ENCODE measurements at regions not wholly inside any gene's neighbourhood (a gene's known extent, or its start where the extent isn't known, plus 50 kb on each side); places are given as distances from the start of the nearest gene placed in this dataset.

GRCh38 chr13:37429976-37430375, 168.6 kb downstream of the POSTN start:
- POLR2A ChIA-PET, result no interaction called here
- CTCF ChIA-PET, result no interaction called here
- DNase-seq (ENCODE audit: extremely low spot score), result no peak

GRCh38 chr13:37427843-37428494, 170.6 kb downstream of the POSTN start:
- DNase-seq (ENCODE audit: extremely low spot score), result no peak
- CTCF ChIA-PET, result no interaction called here
- POLR2A ChIA-PET, result no interaction called here
- TF ChIP-seq ZNF384 (IDR thresholded peaks at IDR 0.05) (no peak), HDGF (IDR thresholded peaks at IDR 0.05; ENCODE audit: borderline replicate concordance) (no peak), NFRKB (IDR thresholded peaks at IDR 0.05) (no peak), ARNT (IDR thresholded peaks at IDR 0.05) (no peak), LEF1 (IDR thresholded peaks at IDR 0.05; ENCODE audit: borderline replicate concordance) (no peak), L3MBTL2 (conservative IDR thresholded peaks at IDR 0.05) (no peak), FOXK2 (IDR thresholded peaks at IDR 0.05) (no peak), ELF4 (IDR thresholded peaks at IDR 0.05) (no peak), FOXA1 (IDR thresholded peaks at IDR 0.05) (no peak), PKNOX1 (IDR thresholded peaks at IDR 0.05) (no peak), SP1 (IDR thresholded peaks at IDR 0.05) (no peak)

More at GRCh38 chr13:37429976-37430375, 168.6 kb downstream of the POSTN start:
- no peak for TF ChIP-seq ZNF384 (IDR thresholded peaks at IDR 0.05)

- no peak for DNase-seq (ENCODE audit: extremely low spot score)
- ChIA-PET POLR2A (no interaction called here), CTCF (no interaction called here)
- TF ChIP-seq HDGF (IDR thresholded peaks at IDR 0.05; ENCODE audit: borderline replicate concordance) (no peak), PKNOX1 (IDR thresholded peaks at IDR 0.05) (no peak), FOXK2 (IDR thresholded peaks at IDR 0.05) (no peak), ARNT (IDR thresholded peaks at IDR 0.05) (no peak), FOXA1 (IDR thresholded peaks at IDR 0.05) (no peak), SUZ12 (IDR thresholded peaks at IDR 0.05) (no peak), L3MBTL2 (conservative IDR thresholded peaks at IDR 0.05) (no peak), LEF1 (IDR thresholded peaks at IDR 0.05; ENCODE audit: borderline replicate concordance) (no peak), ELF4 (IDR thresholded peaks at IDR 0.05) (no peak), BHLHE40 (IDR thresholded peaks at IDR 0.05; ENCODE audit: borderline replicate concordance) (no peak), SP1 (IDR thresholded peaks at IDR 0.05) (no peak), CTBP1 (IDR thresholded peaks at IDR 0.05; ENCODE audit: borderline replicate concordance) (no peak)
Measured at GRCh38 chr13:37418490-37418889, 180.1 kb downstream of the POSTN start.

- TF ChIP-seq L3MBTL2 (conservative IDR thresholded peaks at IDR 0.05) (no peak), SUZ12 (IDR thresholded peaks at IDR 0.05) (no peak), NFRKB (IDR thresholded peaks at IDR 0.05) (no peak)
- ChIA-PET CTCF (interaction anchor here (0.6 kb wide), 1 partner anchor 27 kb away, joined by 3 read pairs; no protein-coding TSS in a partner anchor), POLR2A (no interaction called here)
- DNase-seq (ENCODE audit: extremely low spot score), result no peak
Measured at GRCh38 chr13:37417060-37417441, 181.5 kb downstream of the POSTN start.

GRCh38 chr13:37416291-37417059, 182.1 kb downstream of the POSTN start:
- TF ChIP-seq FOXK2 (IDR thresholded peaks at IDR 0.05), result no peak
- TF ChIP-seq ZNF384 (IDR thresholded peaks at IDR 0.05), result no peak
- no peak for TF ChIP-seq LEF1 (IDR thresholded peaks at IDR 0.05; ENCODE audit: borderline replicate concordance)
- TF ChIP-seq FOXA1 (IDR thresholded peaks at IDR 0.05), result no peak
- TF ChIP-seq CTBP1 (IDR thresholded peaks at IDR 0.05; ENCODE audit: borderline replicate concordance), result no peak
- TF ChIP-seq BHLHE40 (IDR thresholded peaks at IDR 0.05; ENCODE audit: borderline replicate concordance), result no peak
- no peak for TF ChIP-seq ARNT (IDR thresholded peaks at IDR 0.05)
- TF ChIP-seq ELF4 (IDR thresholded peaks at IDR 0.05), result no peak
- no peak for TF ChIP-seq SP1 (IDR thresholded peaks at IDR 0.05)
- no peak for TF ChIP-seq PKNOX1 (IDR thresholded peaks at IDR 0.05)
- no peak for TF ChIP-seq HDGF (IDR thresholded peaks at IDR 0.05; ENCODE audit: borderline replicate concordance)
- TF ChIP-seq NFRKB (IDR thresholded peaks at IDR 0.05), result no peak
- TF ChIP-seq FOXM1 (IDR thresholded peaks at IDR 0.05; ENCODE audit: borderline replicate concordance), result no peak
- ChIA-PET CTCF (interaction anchor here (0.6 kb wide), 1 partner anchor 26 kb away, joined by 3 read pairs; no protein-coding TSS in a partner anchor), POLR2A (no interaction called here)
- no peak for DNase-seq (ENCODE audit: extremely low spot score)

GRCh38 chr13:37413161-37413560, 185.4 kb downstream of the POSTN start:
- no peak for TF ChIP-seq PKNOX1 (IDR thresholded peaks at IDR 0.05)
- no peak for TF ChIP-seq ZNF384 (IDR thresholded peaks at IDR 0.05)
- no peak for TF ChIP-seq BHLHE40 (IDR thresholded peaks at IDR 0.05; ENCODE audit: borderline replicate concordance)
- no peak for TF ChIP-seq SP1 (IDR thresholded peaks at IDR 0.05)
- no peak for TF ChIP-seq NFRKB (IDR thresholded peaks at IDR 0.05)
- no peak for TF ChIP-seq LEF1 (IDR thresholded peaks at IDR 0.05; ENCODE audit: borderline replicate concordance)
- TF ChIP-seq FOXK2 (IDR thresholded peaks at IDR 0.05), result no peak
- no peak for TF ChIP-seq ARNT (IDR thresholded peaks at IDR 0.05)
- TF ChIP-seq FOXM1 (IDR thresholded peaks at IDR 0.05; ENCODE audit: borderline replicate concordance), result no peak
- no peak for TF ChIP-seq L3MBTL2 (conservative IDR thresholded peaks at IDR 0.05)
- TF ChIP-seq TARDBP (IDR thresholded peaks at IDR 0.05), result no peak
- ChIA-PET POLR2A (no interaction called here), CTCF (no interaction called here)

More at GRCh38 chr13:37413161-37413560, 185.4 kb downstream of the POSTN start:
- DNase-seq (ENCODE audit: extremely low spot score), result no peak

Data from HEK293T (cell line).